ENCODE measurements at regions not wholly inside any gene's neighbourhood (a gene's known extent, or its start where the extent isn't known, plus 50 kb on each side); places are given as distances from the start of the nearest gene placed in this dataset.
"Not testable (repeated sequence)": the region's sequence is repeated elsewhere in the genome, so short reads cannot be mapped to it uniquely, and the experiment has no call there.

GRCh38 chr15:88965097-88965496 is 51.9 kb upstream of the MFGE8 start:
- DNase-seq (ENCODE audit: low read depth): not testable (repeated sequence)

GRCh38 chr15:88970232-88970631 is 57.1 kb upstream of the MFGE8 start:
- DNase-seq (ENCODE audit: low read depth): no peak

GRCh38 chr15:88974392-88974791 is 61.2 kb upstream of the MFGE8 start:
- DNase-seq (ENCODE audit: low read depth): no peak

- no peak for DNase-seq (ENCODE audit: low read depth)
These were observed 62.7 kb upstream of the MFGE8 start for GRCh38 chr15:88975891-88976290.

- DNase-seq (ENCODE audit: low read depth): no peak
These were observed 63.5 kb upstream of the MFGE8 start for GRCh38 chr15:88976656-88977055.

- DNase-seq (ENCODE audit: low read depth): no peak
These were observed 66.5 kb upstream of the MFGE8 start for GRCh38 chr15:88979674-88980073.

- no peak for DNase-seq (ENCODE audit: low read depth)
These were observed 67.3 kb upstream of the MFGE8 start for GRCh38 chr15:88980498-88980897.

- DNase-seq (ENCODE audit: low read depth): no peak
These were observed 68.4 kb upstream of the MFGE8 start for GRCh38 chr15:88981244-88982215.

GRCh38 chr15:88982304-88982945 is 69.2 kb upstream of the MFGE8 start:
- no peak for DNase-seq (ENCODE audit: low read depth)

- DNase-seq (ENCODE audit: low read depth): no peak
These were observed 69.8 kb upstream of the MFGE8 start for GRCh38 chr15:88982946-88983342.

- no peak for DNase-seq (ENCODE audit: low read depth)
These were observed 70.8 kb upstream of the MFGE8 start for GRCh38 chr15:88983861-88984429.

GRCh38 chr15:88985547-88986393 is 72.6 kb upstream of the MFGE8 start:
- DNase-seq (ENCODE audit: low read depth): no peak

- no peak for DNase-seq (ENCODE audit: low read depth)
These were observed 73.9 kb upstream of the MFGE8 start for GRCh38 chr15:88986949-88987590.

- no peak for DNase-seq (ENCODE audit: low read depth)
These were observed 74.4 kb upstream of the MFGE8 start for GRCh38 chr15:88987591-88987933.

- no peak for DNase-seq (ENCODE audit: low read depth)
These were observed 74.9 kb upstream of the MFGE8 start for GRCh38 chr15:88987934-88988671.

GRCh38 chr15:88989578-88989977 is 76.4 kb upstream of the MFGE8 start:
- no peak for DNase-seq (ENCODE audit: low read depth)

GRCh38 chr15:88990185-88990679 is 77.1 kb upstream of the MFGE8 start:
- DNase-seq (ENCODE audit: low read depth): no peak

- DNase-seq (ENCODE audit: low read depth): no peak
These were observed 79.0 kb upstream of the MFGE8 start for GRCh38 chr15:88992216-88992615.

- DNase-seq (ENCODE audit: low read depth): no peak
These were observed 79.8 kb upstream of the MFGE8 start for GRCh38 chr15:88992912-88993376.

GRCh38 chr15:88993662-88994061 is 80.5 kb upstream of the MFGE8 start:
- no peak for DNase-seq (ENCODE audit: low read depth)

- DNase-seq (ENCODE audit: low read depth): no peak
These were observed 81.1 kb upstream of the MFGE8 start for GRCh38 chr15:88994286-88994685.
